GM23248 (cell line): ENCODE measurements at regions not wholly inside any gene's neighbourhood (a gene's known extent, or its start where the extent isn't known, plus 50 kb on each side); places are given as distances from the start of the nearest gene placed in this dataset.
"Not testable (repeated sequence)": the region's sequence is repeated elsewhere in the genome, so short reads cannot be mapped to it uniquely, and the experiment has no call there.

Source experiments
- EZH2 ChIP-seq: fragments of 200-600 bp; sonication (generic); IDR thresholded peaks from 2 replicates; pipeline ENCODE4 v1.6.1; 2018; ENCODE audit warnings: antibody characterized with exemption, mild to moderate bottlenecking; ENCODE audit not compliant: insufficient read depth, poor library complexity, severe bottlenecking
- EZH2phosphoT487 ChIP-seq: fragments of 200-600 bp; sonication (generic); IDR thresholded peaks from 2 replicates; pipeline ENCODE4 v1.6.1; 2018; ENCODE audit warnings: antibody characterized with exemption, moderate library complexity, mild to moderate bottlenecking, low read depth; ENCODE audit not compliant: insufficient read depth

- not testable (repeated sequence) for TF ChIP-seq EZH2phosphoT487, EZH2
Measured at GRCh38 chr6:100195244-100195643, 201.2 kb upstream of the MCHR2 start.
